ENCODE measurements at regions not wholly inside any gene's neighbourhood (a gene's known extent, or its start where the extent isn't known, plus 50 kb on each side); places are given as distances from the start of the nearest gene placed in this dataset.

DNA sequence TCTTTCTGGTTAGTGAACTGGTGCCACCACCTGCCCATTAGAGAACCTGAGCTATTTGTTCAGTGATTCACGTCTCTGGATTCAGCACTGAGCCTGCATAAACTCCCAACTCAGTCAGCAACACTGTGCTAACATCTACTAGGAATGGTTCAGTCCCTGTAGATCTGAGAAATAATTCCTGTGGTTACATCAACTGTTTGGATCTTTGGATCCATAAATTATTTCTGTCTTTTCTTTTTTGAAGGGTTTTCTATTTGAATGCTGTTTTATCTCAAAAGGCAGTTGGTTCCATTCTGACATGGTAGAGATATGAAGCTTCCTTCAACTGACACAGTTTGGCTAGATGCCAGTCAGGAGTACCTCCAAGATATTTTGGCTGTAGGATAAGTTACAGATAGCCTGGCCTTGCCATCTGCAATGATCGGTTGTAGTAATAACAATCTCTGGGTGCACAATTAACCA is 125.9 kb downstream of the TRMT11 start (continued):
- TF ChIP-seq HMGXB4 (CRISPR knock-in tag; IDR thresholded peaks at IDR 0.05) = no peak
- TF ChIP-seq, protein P1, sequence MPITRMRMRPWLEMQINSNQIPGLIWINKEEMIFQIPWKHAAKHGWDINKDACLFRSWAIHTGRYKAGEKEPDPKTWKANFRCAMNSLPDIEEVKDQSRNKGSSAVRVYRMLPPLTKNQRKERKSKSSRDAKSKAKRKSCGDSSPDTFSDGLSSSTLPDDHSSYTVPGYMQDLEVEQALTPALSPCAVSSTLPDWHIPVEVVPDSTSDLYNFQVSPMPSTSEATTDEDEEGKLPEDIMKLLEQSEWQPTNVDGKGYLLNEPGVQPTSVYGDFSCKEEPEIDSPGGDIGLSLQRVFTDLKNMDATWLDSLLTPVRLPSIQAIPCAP (CRISPR knock-in tag; IDR thresholded peaks at IDR 0.05; ENCODE audit: borderline replicate concordance) = no peak
- no peak for TF ChIP-seq NR2C2 (CRISPR knock-in tag; IDR thresholded peaks at IDR 0.05)
- no peak for TF ChIP-seq NR2C2 (tag; IDR thresholded peaks at IDR 0.05)
- TF ChIP-seq PPARD (CRISPR knock-in tag; IDR thresholded peaks at IDR 0.05) = no peak
- no peak for TF ChIP-seq FOXP1 (CRISPR knock-in tag; IDR thresholded peaks at IDR 0.05)
- no peak for TF ChIP-seq NFYB (IDR thresholded peaks at IDR 0.05; ENCODE audit: extremely low read depth, insufficient read length)
- no peak for TF ChIP-seq AFF4 (CRISPR knock-in tag; IDR thresholded peaks at IDR 0.05)
- TF ChIP-seq POU5F1 (IDR thresholded peaks at IDR 0.05; ENCODE audit: borderline replicate concordance, low read depth, low read length, partially characterized antibody) = no peak
- TF ChIP-seq SMARCC2 (IDR thresholded peaks at IDR 0.05; ENCODE audit: low read depth) = peak; percentile 85
- no peak for TF ChIP-seq ZNF282 (CRISPR knock-in tag; IDR thresholded peaks at IDR 0.05)
- TF ChIP-seq POLR2B (IDR thresholded peaks at IDR 0.05; ENCODE audit: low read depth, partially characterized antibody) = no peak
- no peak for TF ChIP-seq SREBF2 (CRISPR knock-in tag; IDR thresholded peaks at IDR 0.05)
- no peak for TF ChIP-seq ZBTB12 (CRISPR knock-in tag; IDR thresholded peaks at IDR 0.05)
- no peak for TF ChIP-seq ARID3B (CRISPR knock-in tag; IDR thresholded peaks at IDR 0.05; ENCODE audit: borderline replicate concordance)
- TF ChIP-seq POLR2A (conservative IDR thresholded peaks at IDR 0.05) = no peak
- no peak for TF ChIP-seq NR0B1 (IDR thresholded peaks at IDR 0.05; ENCODE audit: partially characterized antibody)
